Endothelial cell of umbilical vein (primary cell): ENCODE measurements at regions not wholly inside any gene's neighbourhood (a gene's known extent, or its start where the extent isn't known, plus 50 kb on each side); places are given as distances from the start of the nearest gene placed in this dataset.

Source experiments
- BruUV-seq: library from RNA; stranded (reverse); fragments of 400-500 nt; replicated peaks from 2 replicates; lab custom pipeline; 2021; lab: Mats Ljungman, UMichigan
- CTCF ChIA-PET: fragments of 300-600, 350-600 bp; sonication (Branson Sonifier 250); formaldehyde crosslinking; loops from one replicate; lab custom pipeline; 2021; ENCODE audit warnings: antibody characterized with exemption, inconsistent platforms; lab: Charles Lee
- POLR2A ChIA-PET: fragments of 300-600, 350-600 bp; sonication (Branson Sonifier 250); formaldehyde crosslinking; loops from one replicate; lab custom pipeline; 2021; ENCODE audit warnings: antibody characterized with exemption, inconsistent platforms; lab: Charles Lee
- DNase-seq: peaks from one replicate; pipeline ENCODE4 v3.0.0-alpha.2; 2011; ENCODE audit warnings: low read depth, low spot score
- FAIRE-seq: peaks from 2 replicates; lab custom pipeline; 2011; peaks lifted over from hg19 to GRCh38; lab: Jason Lieb, UNC
- H2AFZ ChIP-seq: 2 replicates; pipeline ENCODE4 v1.6.0; 2012; ENCODE audit warnings: low read depth, low read length, control low read depth, inconsistent platforms
- H3K27ac ChIP-seq: 2 replicates; pipeline ENCODE4 v1.5.1; 2011; ENCODE audit warnings: low read depth, mild to moderate bottlenecking, control low read depth, low read length, moderate library complexity; ENCODE audit not compliant: insufficient read depth
- H3K27me3 ChIP-seq, 2 experiments: 2 replicates each; pipeline versions ENCODE4 v1.6.0 to v1.6.1; 2011; ENCODE audit warnings: low read length in 2 of 2, mixed read lengths in 1 of 2; ENCODE audit not compliant: control insufficient read depth in 2 of 2, insufficient read depth in 2 of 2
- H3K36me3 ChIP-seq, 2 experiments: 2 replicates in 1 of 2; 3 replicates in 1 of 2; pipeline ENCODE4 v1.5.1; 2011; ENCODE audit warnings: low read length in 2 of 2, mild to moderate bottlenecking in 1 of 2, moderate library complexity in 1 of 2; ENCODE audit not compliant: control insufficient read depth in 2 of 2, insufficient read depth in 2 of 2; ENCODE audit errors: extremely low read depth in 1 of 2
- H3K4me1 ChIP-seq: 3 replicates; pipeline ENCODE4 v1.5.1; 2011; ENCODE audit warnings: mild to moderate bottlenecking, low read length; ENCODE audit not compliant: control insufficient read depth, insufficient read depth; ENCODE audit errors: extremely low read depth
- H3K4me2 ChIP-seq: 2 replicates; pipeline ENCODE4 v1.6.1; 2011; ENCODE audit warnings: low read length, control low read depth, mixed read lengths; ENCODE audit not compliant: insufficient read depth
- H3K4me3 ChIP-seq, 3 experiments: fragments of 200-600 bp in 1 of 3; sonication (generic), shearing (Covaris generic) in 1 of 3; replicated peaks in 1 of 3; 2 replicates each; pipeline ENCODE4 v1.5.1; 2011 to 2016; ENCODE audit warnings: control low read depth in 3 of 3, low read length in 3 of 3, mild to moderate bottlenecking in 2 of 3, inconsistent platforms in 1 of 3, low read depth in 1 of 3, moderate library complexity in 1 of 3; ENCODE audit not compliant: insufficient read depth in 1 of 3
- H3K79me2 ChIP-seq: 2 replicates; pipeline ENCODE4 v1.6.0; 2012; ENCODE audit warnings: low read length, inconsistent platforms; ENCODE audit not compliant: control insufficient read depth, insufficient read depth
- H3K9ac ChIP-seq: replicated peaks from 2 replicates; pipeline ENCODE3; 2011; ENCODE audit warnings: low read length, control low read depth; ENCODE audit not compliant: insufficient read depth; ENCODE audit errors: extremely low read depth
- H3K9me1 ChIP-seq: replicated peaks from 3 replicates; pipeline ENCODE4 v1.6.0; 2011; ENCODE audit warnings: mild to moderate bottlenecking, low read length; ENCODE audit not compliant: control insufficient read depth, insufficient read depth; ENCODE audit errors: extremely low read depth
- H3K9me3 ChIP-seq: replicated peaks from 2 replicates; pipeline ENCODE4 v1.5.1; 2012; ENCODE audit warnings: low read length, inconsistent platforms; ENCODE audit not compliant: control insufficient read depth, insufficient read depth
- H4K20me1 ChIP-seq: replicated peaks from 2 replicates; pipeline ENCODE3; 2011; ENCODE audit warnings: mild to moderate bottlenecking, low read length; ENCODE audit not compliant: control insufficient read depth, insufficient read depth; ENCODE audit errors: extremely low read depth
- EZH2 ChIP-seq: IDR thresholded peaks from 2 replicates; pipeline ENCODE4 v1.6.1; 2012; ENCODE audit warnings: borderline replicate concordance, low read depth, mild to moderate bottlenecking, moderate library complexity, low read length, inconsistent platforms; ENCODE audit not compliant: severe bottlenecking
- FOS ChIP-seq: IDR thresholded peaks from 2 replicates; pipeline ENCODE4 v1.6.1; 2011; ENCODE audit warnings: mild to moderate bottlenecking, low read length, moderate library complexity, borderline replicate concordance; ENCODE audit not compliant: insufficient read depth
- JUN ChIP-seq: IDR thresholded peaks from 2 replicates; pipeline ENCODE4 v1.6.1; 2011; ENCODE audit warnings: borderline replicate concordance, low read depth; ENCODE audit not compliant: insufficient read length, insufficient read depth
- MYC ChIP-seq: IDR thresholded peaks from one replicate; pipeline ENCODE4 v1.6.1; 2011; ENCODE audit warnings: mild to moderate bottlenecking, low read depth, low read length
- POLR2A ChIP-seq: IDR thresholded peaks from 2 replicates; pipeline ENCODE4 v1.6.1; 2012; ENCODE audit warnings: low read depth, mild to moderate bottlenecking, control low read depth, low read length
- POLR2AphosphoS5 ChIP-seq: IDR thresholded peaks from 2 replicates; pipeline ENCODE4 v1.6.1; 2012; ENCODE audit warnings: low read depth, mild to moderate bottlenecking, control low read depth, low read length, moderate library complexity; ENCODE audit not compliant: insufficient read depth
- dilution Hi-C: fragments of 300-500 bp; cut with MboI; formaldehyde crosslinking; loops from one replicate; pipeline ENCODE4 v1.15.0; 2019; ENCODE audit warnings: low sequenced_read_pairs; ENCODE audit not compliant: extremely low pct_ligation_motif_present
- intact Hi-C: fragments of 100-400 bp; cut with micrococcal nuclease; formaldehyde crosslinking; loops from one replicate; pipeline ENCODE4 v1.10.0; 2022
- TF ChIP-seq, protein P1 (sequence below), 2 donors: IDR thresholded peaks; 1 replicate in 1 of 2; 2 replicates in 1 of 2; pipeline ENCODE4 v1.5.1; 2011; ENCODE audit warnings: low read length in 2 of 2, mild to moderate bottlenecking in 2 of 2, moderate library complexity in 2 of 2, control low read depth in 1 of 2, inconsistent platforms in 1 of 2, low read depth in 1 of 2; ENCODE audit not compliant: insufficient read depth in 1 of 2; ENCODE audit errors: extremely low read depth in 1 of 2
- TF ChIP-seq, protein P2 (sequence below): IDR thresholded peaks from 2 replicates; pipeline ENCODE4 v1.6.1; 2011; ENCODE audit not compliant: insufficient read depth, insufficient read length

DNA sequence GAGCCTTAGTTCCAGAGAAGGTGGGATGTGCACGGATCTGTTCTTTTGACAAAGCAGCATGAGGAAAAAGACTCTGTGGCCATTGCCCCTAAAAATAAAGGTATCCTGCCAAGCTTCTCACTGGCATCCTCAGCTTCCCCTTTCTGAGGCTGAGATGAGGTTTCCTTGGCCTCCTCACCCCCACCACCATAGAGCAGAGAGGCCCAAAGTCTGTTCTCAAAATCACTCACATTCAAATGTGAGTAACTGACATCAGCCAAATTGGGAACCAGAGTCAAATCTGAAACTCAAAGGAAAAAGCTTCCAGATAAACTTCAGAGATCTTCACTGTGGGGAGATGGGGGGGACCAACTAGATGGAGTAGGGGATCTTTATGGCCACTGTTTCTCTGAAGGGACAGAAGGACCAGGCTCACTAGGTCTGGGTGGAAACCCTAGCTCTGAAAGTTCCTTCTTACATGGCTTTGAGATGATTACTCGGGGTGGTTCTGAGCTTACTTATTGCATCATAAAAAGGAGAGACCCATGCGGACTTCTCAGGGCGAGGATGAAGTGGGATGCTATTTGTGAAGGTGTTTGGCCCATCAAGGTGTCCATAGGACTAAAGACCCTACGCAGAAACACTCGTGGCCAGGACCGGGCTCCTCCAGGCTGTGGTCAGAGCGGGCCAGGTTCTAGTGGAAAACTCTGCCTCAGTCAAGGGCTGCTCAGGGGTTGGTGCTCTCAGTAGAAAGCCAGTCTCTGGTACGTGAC, 61.5 kb upstream of the MEF2A start:
- Histone ChIP-seq H3K27ac (no peak overlapping the region), H3K9me3 (no peaks in the 10 kb centered on the region), H3K4me1 (peaks cover 30% of the 10 kb centered on the region), H2AFZ (no peak overlapping the region), H3K9me1 (no peaks in the 10 kb centered on the region), H3K79me2 (no peaks in the 10 kb centered on the region), H3K4me2 (no peak overlapping the region), H3K36me3 (no peaks in the 10 kb centered on the region), H4K20me1 (no peaks in the 10 kb centered on the region), H3K27me3 (no peaks in the 10 kb centered on the region), H3K4me3 (no peak overlapping the region), H3K9ac (no peak overlapping the region)
- intact Hi-C loops = no loop called here
- DNase-seq (no peak), FAIRE-seq (no peak)
- BruUV-seq = no TSS peak
- TF ChIP-seq, protein P1, sequence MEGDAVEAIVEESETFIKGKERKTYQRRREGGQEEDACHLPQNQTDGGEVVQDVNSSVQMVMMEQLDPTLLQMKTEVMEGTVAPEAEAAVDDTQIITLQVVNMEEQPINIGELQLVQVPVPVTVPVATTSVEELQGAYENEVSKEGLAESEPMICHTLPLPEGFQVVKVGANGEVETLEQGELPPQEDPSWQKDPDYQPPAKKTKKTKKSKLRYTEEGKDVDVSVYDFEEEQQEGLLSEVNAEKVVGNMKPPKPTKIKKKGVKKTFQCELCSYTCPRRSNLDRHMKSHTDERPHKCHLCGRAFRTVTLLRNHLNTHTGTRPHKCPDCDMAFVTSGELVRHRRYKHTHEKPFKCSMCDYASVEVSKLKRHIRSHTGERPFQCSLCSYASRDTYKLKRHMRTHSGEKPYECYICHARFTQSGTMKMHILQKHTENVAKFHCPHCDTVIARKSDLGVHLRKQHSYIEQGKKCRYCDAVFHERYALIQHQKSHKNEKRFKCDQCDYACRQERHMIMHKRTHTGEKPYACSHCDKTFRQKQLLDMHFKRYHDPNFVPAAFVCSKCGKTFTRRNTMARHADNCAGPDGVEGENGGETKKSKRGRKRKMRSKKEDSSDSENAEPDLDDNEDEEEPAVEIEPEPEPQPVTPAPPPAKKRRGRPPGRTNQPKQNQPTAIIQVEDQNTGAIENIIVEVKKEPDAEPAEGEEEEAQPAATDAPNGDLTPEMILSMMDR (IDR thresholded peaks at IDR 0.05; ENCODE audit: extremely low read depth in 1 of 2, insufficient read depth in 1 of 2, low read depth in 1 of 2, low read length in 2 of 2) = no peak
- no peak for TF ChIP-seq FOS
- no peak for TF ChIP-seq JUN
- TF ChIP-seq POLR2A = no peak
- TF ChIP-seq, protein P2, sequence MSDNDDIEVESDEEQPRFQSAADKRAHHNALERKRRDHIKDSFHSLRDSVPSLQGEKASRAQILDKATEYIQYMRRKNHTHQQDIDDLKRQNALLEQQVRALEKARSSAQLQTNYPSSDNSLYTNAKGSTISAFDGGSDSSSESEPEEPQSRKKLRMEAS = no peak
- no peak for TF ChIP-seq EZH2
- no peak for TF ChIP-seq POLR2AphosphoS5
- no peak for TF ChIP-seq MYC
- dilution Hi-C loops = no loop called here
- POLR2A ChIA-PET = no interaction called here
- CTCF ChIA-PET = interaction anchor here (0.9 to 2.1 kb wide), 10 partner anchors 18 to 217 kb away, joined by 3 to 9 read pairs (median 4); partner anchors contain the start of gene MEF2A
